K562 (cell line): ENCODE measurements at regions not wholly inside any gene's neighbourhood (a gene's known extent, or its start where the extent isn't known, plus 50 kb on each side); places are given as distances from the start of the nearest gene placed in this dataset.

Source experiments
- CTBP1 ChIP-seq: fragments of 450-650 bp; IDR thresholded peaks from 2 replicates; pipeline ENCODE4 v1.6.1; 2016; ENCODE audit warnings: borderline replicate concordance
- EZH2 ChIP-seq: IDR thresholded peaks from 2 replicates; pipeline ENCODE4 v1.6.1; 2012; ENCODE audit warnings: low read depth, mild to moderate bottlenecking, inconsistent platforms, low read length, borderline replicate concordance
- FOXK2 ChIP-seq, 2 experiments: fragments of 450-650 bp; IDR thresholded peaks in 1 of 2; conservative IDR thresholded peaks in 1 of 2; 2 replicates each; pipeline ENCODE4 v1.6.1; 2016; ENCODE audit warnings: low read depth in 2 of 2, mild to moderate bottlenecking in 1 of 2
- ZNF282 ChIP-seq: sonication (generic); formaldehyde crosslinking; IDR thresholded peaks from 2 replicates; pipeline ENCODE4 v1.8.1; 2023; ENCODE audit warnings: missing genetic modification reagents
- ZNF347 ChIP-seq: fragments of 450-650 bp; formaldehyde crosslinking; IDR thresholded peaks from 2 replicates; pipeline ENCODE4 v1.4.0; 2020; ENCODE audit warnings: low read depth, mild to moderate bottlenecking, moderate library complexity
- ZNF445 ChIP-seq: fragments of 250-450 bp; sonication (Bioruptor Pico); IDR thresholded peaks from 2 replicates; pipeline ENCODE4 v1.4.0; 2020; ENCODE audit warnings: low read depth, mild to moderate bottlenecking, moderate library complexity
- TF ChIP-seq, protein P1 (sequence below): sonication (generic); formaldehyde crosslinking; IDR thresholded peaks from 2 replicates; pipeline ENCODE4 v1.8.1; 2023; ENCODE audit warnings: mild to moderate bottlenecking, missing genetic modification reagents, moderate library complexity
- TF ChIP-seq, protein P2 (sequence below): fragments of 450-650 bp; IDR thresholded peaks from 2 replicates; pipeline ENCODE4 v1.7.1; 2018; ENCODE audit warnings: mild to moderate bottlenecking, low read depth; ENCODE audit not compliant: partially characterized antibody
- TF ChIP-seq, protein P3 (sequence below), 2 experiments: fragments of 450-650 bp; conservative IDR thresholded peaks; 2 replicates each; pipeline ENCODE4 v1.6.1; 2017; ENCODE audit warnings: mild to moderate bottlenecking in 2 of 2, moderate library complexity in 2 of 2
- TF ChIP-seq, protein P4 (sequence below): fragments of 450-650 bp; IDR thresholded peaks from 2 replicates; pipeline ENCODE4 v1.6.1; 2017; ENCODE audit warnings: mild to moderate bottlenecking, moderate library complexity
- TF ChIP-seq, protein P5 (sequence below): fragments of 250-450 bp; sonication (Bioruptor Pico); IDR thresholded peaks from 2 replicates; pipeline ENCODE4 v1.5.0; 2020; ENCODE audit warnings: mild to moderate bottlenecking, borderline replicate concordance
- TF ChIP-seq, protein P6 (sequence below): fragments of 250-450 bp; sonication (Bioruptor Pico); IDR thresholded peaks from 2 replicates; pipeline ENCODE4 v1.5.0; 2022; ENCODE audit warnings: mild to moderate bottlenecking

DNA sequence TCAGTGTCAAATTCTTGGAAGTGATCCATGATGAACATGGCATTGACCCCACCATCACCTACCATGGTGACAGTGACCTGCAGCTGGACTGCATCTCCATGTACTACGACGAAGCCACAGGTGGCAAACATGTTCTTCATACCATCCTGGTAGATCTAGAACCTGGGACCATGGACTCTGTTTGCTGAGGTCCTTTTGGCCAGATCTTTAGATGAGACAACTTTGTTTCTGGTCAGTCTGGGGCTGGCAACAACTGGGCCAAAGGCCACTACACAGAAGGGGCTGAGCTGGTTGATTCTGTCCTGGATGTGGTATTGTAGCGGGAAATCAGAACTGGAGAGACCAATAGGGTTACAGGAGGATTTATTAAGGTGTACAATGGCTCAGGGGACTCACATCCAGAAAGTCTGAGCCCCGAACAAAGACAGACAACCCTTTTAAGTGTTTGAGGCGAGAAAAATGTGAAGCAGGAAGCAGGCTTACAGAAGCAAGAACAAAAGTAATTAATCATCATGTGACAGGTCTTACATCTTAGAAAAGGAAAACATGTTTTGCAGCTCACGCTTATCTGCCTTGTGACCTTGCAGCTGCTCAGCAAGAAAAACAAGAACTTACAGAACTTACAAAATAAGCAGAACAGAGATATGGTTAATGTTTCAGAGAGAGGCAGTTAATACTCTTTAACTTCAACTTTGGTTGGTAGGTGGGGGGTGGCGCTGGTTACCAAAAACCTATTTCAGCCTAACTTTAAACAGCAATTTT lies 58.8 kb upstream of the MOCS1 start (continued):
- TF ChIP-seq ZNF445 (CRISPR knock-in tag) (peak; percentile 96), CTBP1 (peak; percentile 27; the same call in 1 of the 2 replicates), ZNF347 (no peak), FOXK2 (conservative IDR thresholded peaks at IDR 0.05 in 1 of 2, IDR thresholded peaks at IDR 0.05 in 1 of 2; ENCODE audit: low read depth in 2 of 2) (peak; percentile 91 to 94), ZNF282 (CRISPR knock-in tag) (no peak), EZH2 (no peak)
- TF ChIP-seq, protein P1, sequence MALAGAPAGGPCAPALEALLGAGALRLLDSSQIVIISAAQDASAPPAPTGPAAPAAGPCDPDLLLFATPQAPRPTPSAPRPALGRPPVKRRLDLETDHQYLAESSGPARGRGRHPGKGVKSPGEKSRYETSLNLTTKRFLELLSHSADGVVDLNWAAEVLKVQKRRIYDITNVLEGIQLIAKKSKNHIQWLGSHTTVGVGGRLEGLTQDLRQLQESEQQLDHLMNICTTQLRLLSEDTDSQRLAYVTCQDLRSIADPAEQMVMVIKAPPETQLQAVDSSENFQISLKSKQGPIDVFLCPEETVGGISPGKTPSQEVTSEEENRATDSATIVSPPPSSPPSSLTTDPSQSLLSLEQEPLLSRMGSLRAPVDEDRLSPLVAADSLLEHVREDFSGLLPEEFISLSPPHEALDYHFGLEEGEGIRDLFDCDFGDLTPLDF: no peak
- TF ChIP-seq, protein P2, sequence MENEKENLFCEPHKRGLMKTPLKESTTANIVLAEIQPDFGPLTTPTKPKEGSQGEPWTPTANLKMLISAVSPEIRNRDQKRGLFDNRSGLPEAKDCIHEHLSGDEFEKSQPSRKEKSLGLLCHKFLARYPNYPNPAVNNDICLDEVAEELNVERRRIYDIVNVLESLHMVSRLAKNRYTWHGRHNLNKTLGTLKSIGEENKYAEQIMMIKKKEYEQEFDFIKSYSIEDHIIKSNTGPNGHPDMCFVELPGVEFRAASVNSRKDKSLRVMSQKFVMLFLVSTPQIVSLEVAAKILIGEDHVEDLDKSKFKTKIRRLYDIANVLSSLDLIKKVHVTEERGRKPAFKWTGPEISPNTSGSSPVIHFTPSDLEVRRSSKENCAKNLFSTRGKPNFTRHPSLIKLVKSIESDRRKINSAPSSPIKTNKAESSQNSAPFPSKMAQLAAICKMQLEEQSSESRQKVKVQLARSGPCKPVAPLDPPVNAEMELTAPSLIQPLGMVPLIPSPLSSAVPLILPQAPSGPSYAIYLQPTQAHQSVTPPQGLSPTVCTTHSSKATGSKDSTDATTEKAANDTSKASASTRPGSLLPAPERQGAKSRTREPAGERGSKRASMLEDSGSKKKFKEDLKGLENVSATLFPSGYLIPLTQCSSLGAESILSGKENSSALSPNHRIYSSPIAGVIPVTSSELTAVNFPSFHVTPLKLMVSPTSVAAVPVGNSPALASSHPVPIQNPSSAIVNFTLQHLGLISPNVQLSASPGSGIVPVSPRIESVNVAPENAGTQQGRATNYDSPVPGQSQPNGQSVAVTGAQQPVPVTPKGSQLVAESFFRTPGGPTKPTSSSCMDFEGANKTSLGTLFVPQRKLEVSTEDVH: no peak
- TF ChIP-seq, protein P3, sequence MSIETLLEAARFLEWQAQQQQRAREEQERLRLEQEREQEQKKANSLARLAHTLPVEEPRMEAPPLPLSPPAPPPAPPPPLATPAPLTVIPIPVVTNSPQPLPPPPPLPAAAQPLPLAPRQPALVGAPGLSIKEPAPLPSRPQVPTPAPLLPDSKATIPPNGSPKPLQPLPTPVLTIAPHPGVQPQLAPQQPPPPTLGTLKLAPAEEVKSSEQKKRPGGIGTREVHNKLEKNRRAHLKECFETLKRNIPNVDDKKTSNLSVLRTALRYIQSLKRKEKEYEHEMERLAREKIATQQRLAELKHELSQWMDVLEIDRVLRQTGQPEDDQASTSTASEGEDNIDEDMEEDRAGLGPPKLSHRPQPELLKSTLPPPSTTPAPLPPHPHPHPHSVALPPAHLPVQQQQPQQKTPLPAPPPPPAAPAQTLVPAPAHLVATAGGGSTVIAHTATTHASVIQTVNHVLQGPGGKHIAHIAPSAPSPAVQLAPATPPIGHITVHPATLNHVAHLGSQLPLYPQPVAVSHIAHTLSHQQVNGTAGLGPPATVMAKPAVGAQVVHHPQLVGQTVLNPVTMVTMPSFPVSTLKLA (conservative IDR thresholded peaks at IDR 0.05): peak; percentile 8 to 56; a peak in 2 of 4 replicates
- TF ChIP-seq, protein P4, sequence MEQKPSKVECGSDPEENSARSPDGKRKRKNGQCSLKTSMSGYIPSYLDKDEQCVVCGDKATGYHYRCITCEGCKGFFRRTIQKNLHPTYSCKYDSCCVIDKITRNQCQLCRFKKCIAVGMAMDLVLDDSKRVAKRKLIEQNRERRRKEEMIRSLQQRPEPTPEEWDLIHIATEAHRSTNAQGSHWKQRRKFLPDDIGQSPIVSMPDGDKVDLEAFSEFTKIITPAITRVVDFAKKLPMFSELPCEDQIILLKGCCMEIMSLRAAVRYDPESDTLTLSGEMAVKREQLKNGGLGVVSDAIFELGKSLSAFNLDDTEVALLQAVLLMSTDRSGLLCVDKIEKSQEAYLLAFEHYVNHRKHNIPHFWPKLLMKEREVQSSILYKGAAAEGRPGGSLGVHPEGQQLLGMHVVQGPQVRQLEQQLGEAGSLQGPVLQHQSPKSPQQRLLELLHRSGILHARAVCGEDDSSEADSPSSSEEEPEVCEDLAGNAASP: no peak
- TF ChIP-seq, protein P5, sequence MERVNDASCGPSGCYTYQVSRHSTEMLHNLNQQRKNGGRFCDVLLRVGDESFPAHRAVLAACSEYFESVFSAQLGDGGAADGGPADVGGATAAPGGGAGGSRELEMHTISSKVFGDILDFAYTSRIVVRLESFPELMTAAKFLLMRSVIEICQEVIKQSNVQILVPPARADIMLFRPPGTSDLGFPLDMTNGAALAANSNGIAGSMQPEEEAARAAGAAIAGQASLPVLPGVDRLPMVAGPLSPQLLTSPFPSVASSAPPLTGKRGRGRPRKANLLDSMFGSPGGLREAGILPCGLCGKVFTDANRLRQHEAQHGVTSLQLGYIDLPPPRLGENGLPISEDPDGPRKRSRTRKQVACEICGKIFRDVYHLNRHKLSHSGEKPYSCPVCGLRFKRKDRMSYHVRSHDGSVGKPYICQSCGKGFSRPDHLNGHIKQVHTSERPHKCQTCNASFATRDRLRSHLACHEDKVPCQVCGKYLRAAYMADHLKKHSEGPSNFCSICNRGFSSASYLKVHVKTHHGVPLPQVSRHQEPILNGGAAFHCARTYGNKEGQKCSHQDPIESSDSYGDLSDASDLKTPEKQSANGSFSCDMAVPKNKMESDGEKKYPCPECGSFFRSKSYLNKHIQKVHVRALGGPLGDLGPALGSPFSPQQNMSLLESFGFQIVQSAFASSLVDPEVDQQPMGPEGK (CRISPR knock-in tag): no peak
- TF ChIP-seq, protein P6, sequence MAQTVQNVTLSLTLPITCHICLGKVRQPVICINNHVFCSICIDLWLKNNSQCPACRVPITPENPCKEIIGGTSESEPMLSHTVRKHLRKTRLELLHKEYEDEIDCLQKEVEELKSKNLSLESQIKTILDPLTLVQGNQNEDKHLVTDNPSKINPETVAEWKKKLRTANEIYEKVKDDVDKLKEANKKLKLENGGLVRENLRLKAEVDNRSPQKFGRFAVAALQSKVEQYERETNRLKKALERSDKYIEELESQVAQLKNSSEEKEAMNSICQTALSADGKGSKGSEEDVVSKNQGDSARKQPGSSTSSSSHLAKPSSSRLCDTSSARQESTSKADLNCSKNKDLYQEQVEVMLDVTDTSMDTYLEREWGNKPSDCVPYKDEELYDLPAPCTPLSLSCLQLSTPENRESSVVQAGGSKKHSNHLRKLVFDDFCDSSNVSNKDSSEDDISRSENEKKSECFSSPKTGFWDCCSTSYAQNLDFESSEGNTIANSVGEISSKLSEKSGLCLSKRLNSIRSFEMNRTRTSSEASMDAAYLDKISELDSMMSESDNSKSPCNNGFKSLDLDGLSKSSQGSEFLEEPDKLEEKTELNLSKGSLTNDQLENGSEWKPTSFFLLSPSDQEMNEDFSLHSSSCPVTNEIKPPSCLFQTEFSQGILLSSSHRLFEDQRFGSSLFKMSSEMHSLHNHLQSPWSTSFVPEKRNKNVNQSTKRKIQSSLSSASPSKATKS: no peak
